ENCODE measurements at regions not wholly inside any gene's neighbourhood (a gene's known extent, or its start where the extent isn't known, plus 50 kb on each side); places are given as distances from the start of the nearest gene placed in this dataset.

DNA sequence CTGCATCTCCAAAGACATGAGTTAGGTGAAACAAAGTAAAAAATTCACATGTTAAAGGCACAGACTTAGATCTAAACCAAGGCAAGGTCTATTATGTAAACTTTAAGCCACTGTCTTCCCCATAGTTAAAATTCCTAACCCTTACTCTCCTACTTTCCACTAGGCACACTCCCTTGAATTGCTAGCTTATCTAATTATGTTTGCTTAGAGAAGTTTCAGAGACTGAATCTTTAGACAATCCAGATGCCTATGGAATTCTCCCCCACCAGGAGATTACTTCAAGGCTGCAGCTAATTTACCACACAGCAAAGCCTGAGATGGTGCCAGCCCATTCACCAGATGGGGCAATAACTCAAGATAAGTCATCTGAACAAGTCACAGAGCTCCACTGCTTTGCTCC, 803.1 kb upstream of the COX7C start:
- H3K27ac ChIP-seq, result no peak overlapping the region
- intact Hi-C loops (cut with DNase I; ENCODE audit: low total_unique reads), result no loop called here
- H3K36me3 ChIP-seq, result no peaks in the 10 kb centered on the region
- H3K9me3 ChIP-seq, result no peaks in the 10 kb centered on the region
- no peak overlapping the region for H3K4me3 ChIP-seq
- no peaks in the 10 kb centered on the region for H3K27me3 ChIP-seq
- no peaks in the 10 kb centered on the region for H3K4me1 ChIP-seq
- no peak for DNase-seq
- no peak for TF ChIP-seq POLR2A (IDR thresholded peaks at IDR 0.05)
- no peak for TF ChIP-seq POLR2AphosphoS5 (IDR thresholded peaks at IDR 0.05)
- no peak for TF ChIP-seq EP300 (IDR thresholded peaks at IDR 0.05)
- TF ChIP-seq, protein P1, sequence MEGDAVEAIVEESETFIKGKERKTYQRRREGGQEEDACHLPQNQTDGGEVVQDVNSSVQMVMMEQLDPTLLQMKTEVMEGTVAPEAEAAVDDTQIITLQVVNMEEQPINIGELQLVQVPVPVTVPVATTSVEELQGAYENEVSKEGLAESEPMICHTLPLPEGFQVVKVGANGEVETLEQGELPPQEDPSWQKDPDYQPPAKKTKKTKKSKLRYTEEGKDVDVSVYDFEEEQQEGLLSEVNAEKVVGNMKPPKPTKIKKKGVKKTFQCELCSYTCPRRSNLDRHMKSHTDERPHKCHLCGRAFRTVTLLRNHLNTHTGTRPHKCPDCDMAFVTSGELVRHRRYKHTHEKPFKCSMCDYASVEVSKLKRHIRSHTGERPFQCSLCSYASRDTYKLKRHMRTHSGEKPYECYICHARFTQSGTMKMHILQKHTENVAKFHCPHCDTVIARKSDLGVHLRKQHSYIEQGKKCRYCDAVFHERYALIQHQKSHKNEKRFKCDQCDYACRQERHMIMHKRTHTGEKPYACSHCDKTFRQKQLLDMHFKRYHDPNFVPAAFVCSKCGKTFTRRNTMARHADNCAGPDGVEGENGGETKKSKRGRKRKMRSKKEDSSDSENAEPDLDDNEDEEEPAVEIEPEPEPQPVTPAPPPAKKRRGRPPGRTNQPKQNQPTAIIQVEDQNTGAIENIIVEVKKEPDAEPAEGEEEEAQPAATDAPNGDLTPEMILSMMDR (IDR thresholded peaks at IDR 0.05), result no peak

DNA sequence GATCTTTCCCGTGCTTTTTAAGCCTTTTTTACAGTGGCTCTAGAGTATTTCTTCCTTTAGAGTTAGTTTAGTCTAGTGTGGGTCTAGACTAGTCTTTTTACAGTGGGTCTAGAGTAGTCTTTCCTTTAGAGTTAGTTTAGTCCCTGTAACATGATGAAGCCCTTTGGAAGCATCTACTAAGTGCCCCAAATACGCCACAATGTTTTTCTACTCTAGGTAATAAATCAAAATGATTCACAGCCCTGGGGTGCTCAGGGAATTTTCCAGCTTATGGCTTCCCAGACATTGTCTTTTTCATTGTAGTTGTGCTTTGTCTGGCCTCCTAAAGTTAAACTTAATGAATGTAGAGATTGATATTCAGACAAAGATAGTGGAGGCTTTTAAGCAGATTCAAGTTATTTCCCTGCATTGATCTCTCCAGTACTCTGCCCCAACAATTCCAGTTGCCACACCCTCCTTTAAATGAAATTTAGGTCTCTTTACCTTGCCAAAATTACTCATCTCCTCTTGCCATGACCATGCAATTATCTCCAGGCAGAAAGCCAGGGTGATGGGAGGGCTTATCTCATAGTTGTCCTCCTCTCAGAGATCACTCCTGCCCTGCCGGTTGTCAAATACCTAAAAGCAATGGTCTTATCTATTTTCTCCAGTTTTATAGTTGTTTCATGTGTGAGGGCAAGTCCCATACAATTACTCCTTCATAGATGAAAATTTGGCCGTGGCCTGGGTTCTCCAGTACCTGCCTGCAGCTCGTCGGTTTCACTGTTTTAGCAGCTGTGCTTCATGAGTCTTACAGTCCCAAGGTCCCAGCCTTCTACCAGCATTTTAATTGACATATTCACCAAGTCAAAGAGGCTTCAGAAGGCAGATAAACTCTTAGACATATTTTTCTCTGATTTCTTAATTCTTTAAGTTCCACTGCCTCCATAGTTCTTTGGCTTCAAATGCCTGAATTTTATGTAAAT, 794.0 kb upstream of the COX7C start:
- no peaks in the 10 kb centered on the region for H3K9me3 ChIP-seq
- no peak overlapping the region for H3K4me3 ChIP-seq
- no peak overlapping the region for H3K27ac ChIP-seq
- no peaks in the 10 kb centered on the region for H3K27me3 ChIP-seq
- intact Hi-C loops (cut with DNase I; ENCODE audit: low total_unique reads), result no loop called here
- TF ChIP-seq POLR2A (IDR thresholded peaks at IDR 0.05) (no peak), POLR2AphosphoS5 (IDR thresholded peaks at IDR 0.05) (no peak), EP300 (IDR thresholded peaks at IDR 0.05) (no peak)
- TF ChIP-seq, protein P1 (IDR thresholded peaks at IDR 0.05), result no peak
- WGBS, 5 donors, result 61 to 72% (median 64%) methylated on average over 6 of the region's 6 CpGs
- H3K4me1 ChIP-seq, result no peaks in the 10 kb centered on the region
- peak in 1 of 2 donors; percentile 1 for DNase-seq
- H3K36me3 ChIP-seq, result no peaks in the 10 kb centered on the region

DNA sequence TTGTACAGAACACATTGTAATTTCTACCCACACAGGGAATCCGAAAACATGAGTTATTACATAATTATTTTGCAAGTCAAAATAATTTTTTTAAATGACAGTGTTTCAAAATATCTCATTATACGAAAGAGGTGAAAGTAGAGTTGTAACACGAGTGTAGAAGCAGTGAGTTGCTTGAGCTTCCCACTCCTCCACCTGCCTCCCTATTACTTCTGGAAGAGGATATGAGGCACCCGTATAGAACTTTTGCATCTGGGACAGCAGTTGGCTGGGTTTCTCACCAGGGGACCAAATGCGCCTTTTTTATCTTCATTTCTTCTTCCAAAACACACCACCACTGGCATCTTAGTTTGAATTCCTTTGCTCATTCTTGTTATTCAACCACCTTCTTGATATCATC, 779.0 kb upstream of the COX7C start:
- WGBS, 5 donors, result 84 to 90% (median 86%) methylated on average over 5 of the region's 5 CpGs
- intact Hi-C loops (cut with DNase I; ENCODE audit: low total_unique reads), result no loop called here
- peaks cover 0 to 5% (median 0%) of the 10 kb centered on the region in 4 donors for H3K9me3 ChIP-seq

DNA sequence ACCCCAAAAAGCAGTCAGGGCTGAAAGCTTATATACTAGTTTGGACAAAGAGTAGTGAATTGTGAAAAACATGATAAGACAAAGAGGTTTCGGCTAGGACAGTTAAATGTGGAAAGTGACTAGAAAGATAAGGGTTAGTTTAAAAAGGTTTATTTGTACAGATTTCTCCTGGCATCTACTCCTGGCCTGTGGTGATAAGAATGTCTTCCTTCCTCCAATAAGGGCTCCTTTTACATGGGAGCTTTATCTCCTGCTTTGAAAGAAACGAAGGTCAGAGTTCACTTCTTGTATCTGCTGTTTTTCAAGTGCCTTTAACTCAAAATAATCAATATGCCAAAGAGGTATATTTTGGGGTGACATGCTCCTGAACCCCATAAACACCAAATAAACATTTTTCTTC, 776.1 kb upstream of the COX7C start:
- intact Hi-C loops (cut with DNase I; ENCODE audit: low total_unique reads), result no loop called here
- no peaks in the 10 kb centered on the region for H3K36me3 ChIP-seq
- H3K4me3 ChIP-seq, result no peak overlapping the region
- no peak overlapping the region for H3K27ac ChIP-seq
- DNase-seq, result no peak
- H3K9me3 ChIP-seq, result peaks cover 0 to 5% (median 0%) of the 10 kb centered on the region in 4 donors
- TF ChIP-seq, protein P1 (IDR thresholded peaks at IDR 0.05), result no peak
- no peak for TF ChIP-seq EP300 (IDR thresholded peaks at IDR 0.05)
- TF ChIP-seq POLR2A (IDR thresholded peaks at IDR 0.05), result no peak
- no peak for TF ChIP-seq POLR2AphosphoS5 (IDR thresholded peaks at IDR 0.05)
- WGBS, 5 donors, result 48 to 61% (median 59%) methylated on average over 2 of the region's 2 CpGs
- no peaks in the 10 kb centered on the region for H3K27me3 ChIP-seq
- H3K4me1 ChIP-seq, result no peaks in the 10 kb centered on the region

More for the DNA sequence above, 779.0 kb upstream of the COX7C start:
- Histone ChIP-seq H3K27me3 (no peaks in the 10 kb centered on the region), H3K4me1 (no peaks in the 10 kb centered on the region), H3K27ac (no peak overlapping the region), H3K4me3 (no peak overlapping the region), H3K36me3 (no peaks in the 10 kb centered on the region)
- TF ChIP-seq, protein P1 (IDR thresholded peaks at IDR 0.05), result no peak
- no peak for TF ChIP-seq POLR2A (IDR thresholded peaks at IDR 0.05)
- TF ChIP-seq EP300 (IDR thresholded peaks at IDR 0.05), result no peak
- no peak for TF ChIP-seq POLR2AphosphoS5 (IDR thresholded peaks at IDR 0.05)
- no peak for DNase-seq

Data from stomach (tissue), 8 donors.